Small intestine (tissue), 7 donors: ENCODE measurements at regions not wholly inside any gene's neighbourhood (a gene's known extent, or its start where the extent isn't known, plus 50 kb on each side); places are given as distances from the start of the nearest gene placed in this dataset.

Experiments used
- DNase-seq, 2 donors: peaks; one replicate each; pipeline versions ENCODE4 v3.0.0 to v3.0.0-alpha.2; 2013
- FAIRE-seq: peaks from 2 replicates; lab custom pipeline; 2012; peaks lifted over from hg19 to GRCh38; lab: Jason Lieb, UNC
- H3K27ac ChIP-seq, 3 donors: one replicate each; pipeline ENCODE4 v1.5.1; 2013; ENCODE audit warnings: low read length in 2 of 3, mild to moderate bottlenecking in 2 of 3, control low read depth in 1 of 3, inconsistent platforms in 1 of 3, low read depth in 1 of 3, moderate library complexity in 1 of 3
- H3K27me3 ChIP-seq, 3 donors: one replicate each; pipeline ENCODE4 v1.6.1; 2013; ENCODE audit warnings: low read length in 3 of 3, inconsistent platforms in 1 of 3; ENCODE audit not compliant: control insufficient read depth in 3 of 3, insufficient read depth in 3 of 3
- H3K36me3 ChIP-seq, 3 donors: one replicate each; pipeline ENCODE4 v1.6.1; 2013; ENCODE audit warnings: low read length in 3 of 3, inconsistent platforms in 1 of 3, low read depth in 1 of 3, mild to moderate bottlenecking in 1 of 3, moderate library complexity in 1 of 3; ENCODE audit not compliant: control insufficient read depth in 3 of 3, insufficient read depth in 2 of 3
- H3K4me1 ChIP-seq, 3 donors: one replicate each; pipeline ENCODE4 v1.6.1; 2013; ENCODE audit warnings: low read length in 2 of 3, inconsistent platforms in 1 of 3, low read depth in 1 of 3, mild to moderate bottlenecking in 1 of 3, moderate library complexity in 1 of 3; ENCODE audit not compliant: control insufficient read depth in 3 of 3, insufficient read depth in 2 of 3
- H3K4me3 ChIP-seq, 3 donors: one replicate each; pipeline ENCODE4 v1.5.1; 2013; ENCODE audit warnings: low read length in 3 of 3, control low read depth in 1 of 3, inconsistent platforms in 1 of 3, low read depth in 1 of 3, mild to moderate bottlenecking in 1 of 3, moderate library complexity in 1 of 3
- H3K9me3 ChIP-seq, 2 donors: one replicate each; pipeline ENCODE4 v1.6.1; 2013; ENCODE audit warnings: low read depth in 1 of 2, low read length in 1 of 2; ENCODE audit not compliant: control insufficient read depth in 2 of 2, insufficient read depth in 1 of 2
- WGBS, 3 donors: extraction: QIAGEN DNeasy Blood & Tissue Kit; methylation state at CpG; one replicate each; pipeline ENCODE4 v1.1.7; 2013; 5-methylcytosine and 5-hydroxymethylcytosine counted together
- donor health status: healthy with polysubstance abuse.
- donor health status: control.
- donor health status: control.
- donor health status: Bipolar disorder and iron deficiency.
- donor health status: healthy.

- peaks cover 0 to 6% (median 0%) of the 10 kb centered on the region in 3 donors for H3K27me3 ChIP-seq
- DNase-seq, result no peak
- WGBS, 3 donors, result 82 to 90% (median 90%) methylated on average over 4 of the region's 4 CpGs
These were observed 55.2 kb upstream of the CACNA1A start for GRCh38 chr19:13561461-13561860.

GRCh38 chr19:13557756-13558398 lies 51.6 kb upstream of the CACNA1A start:
- no peaks in the 10 kb centered on the region for H3K4me1 ChIP-seq
- no peaks in the 10 kb centered on the region for H3K36me3 ChIP-seq
- DNase-seq, result peak; percentile 4 to 18
- FAIRE-seq, result no peak
- no peak overlapping the region for H3K27ac ChIP-seq
- H3K27me3 ChIP-seq, result peaks cover 0 to 8% (median 2%) of the 10 kb centered on the region in 3 donors
- H3K4me3 ChIP-seq, result no peak overlapping the region
- no peaks in the 10 kb centered on the region for H3K9me3 ChIP-seq
- 40 to 59% (median 52%) methylated on average over 7 of the region's 7 CpGs for WGBS, 3 donors

More at GRCh38 chr19:13561461-13561860, 55.2 kb upstream of the CACNA1A start:
- H3K9me3 ChIP-seq, result no peaks in the 10 kb centered on the region
- no peak overlapping the region for H3K27ac ChIP-seq
- FAIRE-seq, result no peak
- no peak overlapping the region for H3K4me3 ChIP-seq
- H3K36me3 ChIP-seq, result no peaks in the 10 kb centered on the region
- H3K4me1 ChIP-seq, result no peaks in the 10 kb centered on the region

- Histone ChIP-seq H3K27me3 (peaks cover 0 to 10% (median 2%) of the 10 kb centered on the region in 3 donors), H3K36me3 (no peaks in the 10 kb centered on the region), H3K4me1 (no peaks in the 10 kb centered on the region), H3K27ac (no peak overlapping the region), H3K9me3 (no peaks in the 10 kb centered on the region), H3K4me3 (no peak overlapping the region)
- FAIRE-seq (no peak), DNase-seq (no peak)
- 77 to 84% (median 81%) methylated on average over 9 of the region's 9 CpGs for WGBS, 3 donors
These were observed 50.3 kb upstream of the CACNA1A start for GRCh38 chr19:13556552-13556951.
